Transverse colon (tissue), 4 donors: ENCODE measurements at regions not wholly inside any gene's neighbourhood (a gene's known extent, or its start where the extent isn't known, plus 50 kb on each side); places are given as distances from the start of the nearest gene placed in this dataset.

Experiments
- CTCF ChIP-seq, 5 experiments: fragments of 200-600 bp in 3 of 5; fragments of 450-650 bp in 2 of 5; sonication (generic) in 3 of 5; IDR thresholded peaks; 1 replicate in 2 of 5; 2 replicates in 3 of 5; pipeline ENCODE4 v1.5.1; 2016 to 2017; ENCODE audit warnings: antibody characterized with exemption in 5 of 5, inconsistent platforms in 3 of 5, mild to moderate bottlenecking in 2 of 5, moderate library complexity in 1 of 5
- EP300 ChIP-seq: sonication (generic); formaldehyde crosslinking; IDR thresholded peaks from one replicate; pipeline ENCODE4 v1.6.1; 2017; ENCODE audit warnings: antibody characterized with exemption, low read depth
- POLR2A ChIP-seq: fragments of 450-650 bp; IDR thresholded peaks from one replicate; pipeline ENCODE4 v1.6.1; 2016; ENCODE audit warnings: antibody characterized with exemption, mild to moderate bottlenecking, moderate library complexity
- POLR2AphosphoS5 ChIP-seq, 3 donors: sonication (generic); formaldehyde crosslinking; IDR thresholded peaks; one replicate each; pipeline ENCODE4 v1.6.1; 2016; ENCODE audit warnings: antibody characterized with exemption in 3 of 3

GRCh38 chr3:99524559-99524958 lies 113.8 kb upstream of the COL8A1 start:
- TF ChIP-seq CTCF (IDR thresholded peaks at IDR 0.05) (no peak), POLR2AphosphoS5 (IDR thresholded peaks at IDR 0.05) (no peak), POLR2A (no peak), EP300 (no peak)
